NCI-H2029 (cell line): ENCODE measurements at regions not wholly inside any gene's neighbourhood (a gene's known extent, or its start where the extent isn't known, plus 50 kb on each side); places are given as distances from the start of the nearest gene placed in this dataset.

ENCODE experiments used
- DNase-seq: peaks from one replicate; lab custom pipeline; 2025; lab: John Stamatoyannopoulos, UW

- no peak for DNase-seq
Measured at GRCh38 chr1:94644352-94644751, 102.8 kb upstream of the F3 start.

- DNase-seq, result no peak
Measured at GRCh38 chr1:94643819-94644218, 102.3 kb upstream of the F3 start.

- no peak for DNase-seq
Measured at GRCh38 chr1:94642617-94643321, 101.2 kb upstream of the F3 start.

GRCh38 chr1:94641990-94642389 lies 100.4 kb upstream of the F3 start:
- no peak for DNase-seq

GRCh38 chr1:94640125-94640524 lies 98.6 kb upstream of the F3 start:
- DNase-seq, result no peak

- no peak for DNase-seq
Measured at GRCh38 chr1:94637121-94637520, 95.6 kb upstream of the F3 start.

GRCh38 chr1:94636624-94637023 lies 95.1 kb upstream of the F3 start:
- DNase-seq, result no peak

GRCh38 chr1:94636100-94636499 lies 94.5 kb upstream of the F3 start:
- DNase-seq, result no peak

GRCh38 chr1:94634977-94635416 lies 93.4 kb upstream of the F3 start:
- no peak for DNase-seq

GRCh38 chr1:94633051-94633450 lies 91.5 kb upstream of the F3 start:
- no peak for DNase-seq

GRCh38 chr1:94629259-94630181 lies 88.0 kb upstream of the F3 start:
- DNase-seq, result no peak

GRCh38 chr1:94628499-94628843 lies 86.9 kb upstream of the F3 start:
- no peak for DNase-seq

GRCh38 chr1:94627771-94628498 lies 86.4 kb upstream of the F3 start:
- DNase-seq, result no peak

GRCh38 chr1:94624203-94624602 lies 82.6 kb upstream of the F3 start:
- DNase-seq, result no peak

GRCh38 chr1:94623560-94624148 lies 82.1 kb upstream of the F3 start:
- DNase-seq, result no peak

- DNase-seq, result no peak
Measured at GRCh38 chr1:94622757-94623156, 81.2 kb upstream of the F3 start.

GRCh38 chr1:94621802-94622201 lies 80.2 kb upstream of the F3 start:
- no peak for DNase-seq

GRCh38 chr1:94621395-94621794 lies 79.8 kb upstream of the F3 start:
- DNase-seq, result no peak

- peak; percentile 14 for DNase-seq
Measured at GRCh38 chr1:94620345-94621031, 78.9 kb upstream of the F3 start.

GRCh38 chr1:94619731-94620130 lies 78.2 kb upstream of the F3 start:
- DNase-seq, result no peak

GRCh38 chr1:94617957-94618739 lies 76.6 kb upstream of the F3 start:
- DNase-seq, result no peak
